Omental fat pad (tissue), 3 donors: ENCODE measurements at regions not wholly inside any gene's neighbourhood (a gene's known extent, or its start where the extent isn't known, plus 50 kb on each side); places are given as distances from the start of the nearest gene placed in this dataset. TPM values are rescaled to one million over a fixed set of nuclear protein-coding genes. Genes with fewer than 3 reads are reported as not detected.

Source experiments
- ATAC-seq: fragments of 150-250 bp; one replicate; pipeline ENCODE4 v1.9.1; 2016; ENCODE audit warnings: mild to moderate bottlenecking, moderate library complexity; ENCODE audit not compliant: low FRiP score
- DNase-seq: peaks from one replicate; pipeline ENCODE4 v3.0.0-alpha.2; 2019; ENCODE audit warnings: low spot score
- CTCF ChIP-seq, 3 donors: fragments of 450-650 bp; IDR thresholded peaks; one replicate each; pipeline ENCODE4 v1.5.1; 2016 to 2017; ENCODE audit warnings: antibody characterized with exemption in 3 of 3, mild to moderate bottlenecking in 3 of 3, moderate library complexity in 2 of 3
- small RNA-seq: library from RNA; depleted of rRNA; stranded (forward); fragments of <200 nt; gene quantifications from one replicate; pipeline ENCODE3, GENCODE V24; 2016

DNA sequence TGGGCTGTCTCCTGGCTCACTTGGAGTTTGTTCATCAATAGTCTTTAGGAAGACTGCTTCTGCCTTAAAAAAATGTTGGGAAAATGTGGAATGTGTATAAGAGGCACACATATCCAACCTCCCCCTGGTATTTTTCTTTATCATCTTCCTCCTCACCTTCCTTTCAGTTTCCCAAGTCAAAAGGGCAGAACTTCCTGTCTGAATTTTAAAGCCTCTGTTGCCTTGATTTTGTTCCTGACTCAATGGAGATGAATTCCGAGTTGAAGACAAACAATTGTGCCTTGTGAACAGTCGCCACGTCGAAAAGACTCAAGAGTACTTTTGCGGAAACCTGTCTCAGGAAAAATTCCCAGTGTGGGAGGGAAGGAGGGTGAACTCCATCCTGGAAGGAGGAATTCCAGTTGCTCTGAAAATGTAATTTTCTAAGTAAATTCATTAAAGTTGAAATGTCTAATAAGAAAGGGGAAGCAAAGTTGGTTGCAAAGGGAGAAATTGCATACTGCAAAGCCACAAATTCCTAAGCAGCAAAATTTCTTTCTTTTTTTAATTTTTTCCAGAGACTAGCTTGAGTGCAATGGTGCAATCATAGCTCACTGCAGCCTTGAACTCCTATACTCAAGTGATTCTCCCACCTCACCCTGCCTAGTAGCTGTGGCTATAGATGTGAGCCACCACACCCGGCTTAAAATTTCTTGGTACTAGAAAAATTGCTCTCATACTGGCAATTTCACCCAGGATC, 50.2 kb upstream of the ELK3 start:
- TF ChIP-seq CTCF (IDR thresholded peaks at IDR 0.05), result no peak
- DNase-seq, result no peak
- ATAC-seq, result no peak

Small RNAs in the stretch of these regions (small RNA-seq; reads per million reads assigned to genes)
- gene RN7SL88P, result not detected
